Kidney epithelial cell (primary cell): ENCODE measurements at regions not wholly inside any gene's neighbourhood (a gene's known extent, or its start where the extent isn't known, plus 50 kb on each side); places are given as distances from the start of the nearest gene placed in this dataset.

Experiments used
- DNase-seq: peaks from one replicate; pipeline ENCODE4 v3.0.0-alpha.2; 2010; ENCODE audit warnings: low read depth
- H3K27me3 ChIP-seq: 2 replicates; pipeline ENCODE4 v1.6.0; 2011; ENCODE audit warnings: low read length; ENCODE audit not compliant: control insufficient read depth, insufficient read depth
- H3K36me3 ChIP-seq: 2 replicates; pipeline ENCODE4 v1.5.1; 2011; ENCODE audit warnings: low read length; ENCODE audit not compliant: control insufficient read depth, insufficient read depth
- H3K4me3 ChIP-seq: 2 replicates; pipeline ENCODE4 v1.5.1; 2011; ENCODE audit warnings: low read depth, mild to moderate bottlenecking, control low read depth, low read length
- TF ChIP-seq, protein P1 (sequence below): IDR thresholded peaks from 2 replicates; pipeline ENCODE4 v1.5.1; 2011; ENCODE audit warnings: mild to moderate bottlenecking, moderate library complexity, low read length, control low read depth, inconsistent platforms; ENCODE audit not compliant: insufficient read depth, poor library complexity, severe bottlenecking

DNA sequence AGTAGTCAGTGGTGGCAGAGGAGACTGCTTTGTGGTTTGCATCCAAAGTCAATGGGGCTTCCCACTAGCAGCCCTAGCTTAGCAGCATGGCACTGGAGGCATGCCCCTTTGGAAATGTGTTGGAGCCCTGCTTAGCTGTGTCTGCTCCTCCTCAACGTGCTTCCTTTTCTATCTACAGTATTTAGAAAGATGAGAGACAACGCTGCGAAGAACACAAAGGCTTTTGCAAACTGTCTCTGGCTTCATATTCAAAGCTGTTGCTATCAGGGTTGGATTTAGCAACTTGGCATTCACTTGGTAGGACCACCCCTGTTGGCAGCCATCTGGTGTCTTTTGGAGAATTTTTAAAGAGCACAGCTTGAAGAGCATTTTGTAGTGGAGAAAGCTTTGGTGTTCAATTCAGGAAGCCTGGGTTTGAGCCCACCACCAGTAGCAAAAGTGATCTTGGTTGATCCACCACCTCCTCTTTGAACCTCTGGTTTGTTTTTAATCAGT lies 82.1 kb upstream of the CCDC196 start:
- TF ChIP-seq, protein P1, sequence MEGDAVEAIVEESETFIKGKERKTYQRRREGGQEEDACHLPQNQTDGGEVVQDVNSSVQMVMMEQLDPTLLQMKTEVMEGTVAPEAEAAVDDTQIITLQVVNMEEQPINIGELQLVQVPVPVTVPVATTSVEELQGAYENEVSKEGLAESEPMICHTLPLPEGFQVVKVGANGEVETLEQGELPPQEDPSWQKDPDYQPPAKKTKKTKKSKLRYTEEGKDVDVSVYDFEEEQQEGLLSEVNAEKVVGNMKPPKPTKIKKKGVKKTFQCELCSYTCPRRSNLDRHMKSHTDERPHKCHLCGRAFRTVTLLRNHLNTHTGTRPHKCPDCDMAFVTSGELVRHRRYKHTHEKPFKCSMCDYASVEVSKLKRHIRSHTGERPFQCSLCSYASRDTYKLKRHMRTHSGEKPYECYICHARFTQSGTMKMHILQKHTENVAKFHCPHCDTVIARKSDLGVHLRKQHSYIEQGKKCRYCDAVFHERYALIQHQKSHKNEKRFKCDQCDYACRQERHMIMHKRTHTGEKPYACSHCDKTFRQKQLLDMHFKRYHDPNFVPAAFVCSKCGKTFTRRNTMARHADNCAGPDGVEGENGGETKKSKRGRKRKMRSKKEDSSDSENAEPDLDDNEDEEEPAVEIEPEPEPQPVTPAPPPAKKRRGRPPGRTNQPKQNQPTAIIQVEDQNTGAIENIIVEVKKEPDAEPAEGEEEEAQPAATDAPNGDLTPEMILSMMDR: no peak
- DNase-seq: no peak
- no peak overlapping the region for H3K4me3 ChIP-seq

DNA sequence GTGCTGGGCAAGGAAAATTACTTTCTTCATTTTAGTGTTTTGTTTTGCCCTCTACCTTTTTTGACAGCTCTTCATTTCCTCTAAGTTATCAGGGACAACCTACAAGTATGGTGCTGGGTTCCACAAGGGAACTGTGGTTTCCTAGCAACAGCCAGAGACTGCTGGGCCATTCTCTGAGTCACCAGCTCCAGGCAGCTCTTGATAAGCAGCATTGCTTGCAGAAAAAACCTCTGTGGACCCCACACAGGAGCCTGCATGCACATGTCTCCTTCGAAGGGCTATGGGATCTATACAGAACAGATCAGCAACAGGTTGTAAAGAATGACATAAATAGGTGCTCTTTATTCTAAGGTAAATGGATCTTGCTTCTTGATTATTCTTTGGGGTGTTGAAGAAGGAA lies 81.0 kb upstream of the CCDC196 start:
- DNase-seq: peak; percentile 37
- Histone ChIP-seq H3K27me3 (no peaks in the 10 kb centered on the region), H3K36me3 (no peaks in the 10 kb centered on the region), H3K4me3 (no peak overlapping the region)
- TF ChIP-seq, protein P1: no peak

More for the DNA sequence above, 82.1 kb upstream of the CCDC196 start:
- H3K36me3 ChIP-seq: no peaks in the 10 kb centered on the region
- no peaks in the 10 kb centered on the region for H3K27me3 ChIP-seq

DNA sequence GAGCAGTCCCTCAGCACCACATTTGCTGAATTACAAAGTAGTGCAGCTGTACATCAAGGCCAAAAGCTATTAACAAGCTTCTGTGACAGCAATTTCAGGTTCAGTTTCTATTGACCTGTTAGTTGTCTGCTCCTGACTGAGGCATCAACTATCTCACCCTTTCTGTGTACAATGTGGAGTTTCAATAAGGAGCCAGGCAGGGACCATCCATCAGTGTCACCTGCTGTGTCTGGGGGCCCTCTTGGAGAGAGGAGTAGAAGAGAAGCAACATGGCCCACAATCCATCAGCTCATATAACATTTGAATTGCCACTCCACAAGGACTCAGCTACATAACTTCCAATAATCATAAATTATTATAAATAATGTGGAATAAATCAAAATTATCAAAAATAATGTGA lies 72.3 kb upstream of the CCDC196 start:
- Histone ChIP-seq H3K4me3 (no peak overlapping the region), H3K36me3 (no peaks in the 10 kb centered on the region), H3K27me3 (no peaks in the 10 kb centered on the region)
- no peak for DNase-seq
- TF ChIP-seq, protein P1: no peak

DNA sequence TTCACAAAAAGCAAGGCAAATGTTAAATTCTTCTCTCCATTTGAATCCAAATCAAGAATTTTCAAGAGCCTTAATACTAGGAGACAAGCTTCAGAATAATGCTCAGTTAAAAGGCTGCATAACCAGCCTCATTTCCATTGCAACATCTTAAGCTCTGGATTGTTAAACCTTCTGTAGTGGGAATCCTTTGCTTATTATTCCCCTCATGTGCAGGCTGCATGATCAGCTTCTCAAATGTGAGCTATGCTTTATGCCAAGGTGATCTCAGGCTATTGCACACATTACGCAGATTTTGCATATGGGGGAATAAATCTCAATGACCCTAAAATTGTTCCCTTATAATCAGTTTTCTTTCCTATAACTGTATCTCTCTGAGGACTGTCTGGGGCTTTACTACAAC lies 71.7 kb upstream of the CCDC196 start:
- no peaks in the 10 kb centered on the region for H3K36me3 ChIP-seq
- DNase-seq: no peak
- TF ChIP-seq, protein P1: no peak
- H3K27me3 ChIP-seq: no peaks in the 10 kb centered on the region
- no peak overlapping the region for H3K4me3 ChIP-seq

DNA sequence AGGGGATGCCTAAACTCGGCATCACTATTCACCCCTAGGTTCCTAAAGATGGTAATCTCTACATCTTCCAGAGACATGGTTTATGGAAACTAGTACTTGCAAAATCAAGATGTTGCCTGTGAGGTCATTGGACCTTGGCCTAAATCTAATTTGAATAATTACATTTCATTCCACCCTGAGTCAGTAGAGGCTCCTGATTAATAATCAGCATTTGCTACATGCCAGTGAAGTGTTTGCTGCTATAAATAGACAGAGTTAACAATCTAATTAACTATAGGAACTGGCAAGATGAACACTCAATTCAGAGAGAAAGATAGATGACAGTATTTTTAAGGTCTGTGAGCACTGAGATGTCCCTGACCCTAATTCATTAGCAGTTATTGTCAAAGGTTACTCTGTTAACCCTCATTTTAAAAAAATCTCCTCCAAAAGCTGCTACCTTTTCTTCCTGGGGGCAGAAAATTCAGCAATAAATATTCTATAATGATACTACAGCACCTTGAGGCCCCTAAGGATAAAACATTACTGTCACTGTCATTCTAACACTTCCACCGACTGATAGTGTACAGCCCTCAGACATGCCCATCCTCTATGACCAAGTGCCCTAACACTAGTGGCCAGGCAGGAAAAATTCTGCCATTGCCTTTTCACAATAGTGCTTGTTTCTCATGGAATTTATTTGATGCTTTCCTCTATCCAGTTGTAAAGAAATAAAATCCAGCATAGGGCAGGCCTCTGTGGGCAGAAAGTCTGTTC lies 65.7 kb upstream of the CCDC196 start:
- TF ChIP-seq, protein P1: no peak
- Histone ChIP-seq H3K36me3 (no peaks in the 10 kb centered on the region), H3K4me3 (no peak overlapping the region), H3K27me3 (no peaks in the 10 kb centered on the region)
- DNase-seq: no peak
